GM18498 (cell line): ENCODE measurements at regions not wholly inside any gene's neighbourhood (a gene's known extent, or its start where the extent isn't known, plus 50 kb on each side); places are given as distances from the start of the nearest gene placed in this dataset.

Experiments
- ATAC-seq: cut with Tn5 transposase; IDR thresholded peaks from one replicate; pipeline ENCODE4 v1.9.1; 2021; ENCODE audit warnings: mild to moderate bottlenecking, moderate library complexity; ENCODE audit not compliant: unreplicated experiment

DNA sequence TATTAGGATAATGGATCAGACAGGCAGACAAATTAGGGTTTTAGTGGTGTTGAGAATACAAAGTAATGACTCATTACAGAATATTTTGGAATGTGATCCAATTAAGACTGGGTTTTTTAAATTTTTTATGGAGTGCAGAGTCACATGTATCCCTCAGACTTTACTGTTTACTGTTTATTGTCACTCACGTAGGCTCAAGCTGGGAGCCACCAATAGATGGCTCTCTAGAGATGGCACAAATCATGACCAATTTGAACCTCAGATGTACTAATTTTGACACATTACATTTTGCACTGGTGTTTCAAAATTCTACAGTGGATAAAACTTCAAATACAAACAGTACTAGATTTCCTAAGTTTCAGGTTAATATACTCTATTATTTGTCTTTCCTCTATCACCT is 53.6 kb upstream of the ANO3 start:
- no peak for ATAC-seq
